ENCODE measurements at regions not wholly inside any gene's neighbourhood (a gene's known extent, or its start where the extent isn't known, plus 50 kb on each side); places are given as distances from the start of the nearest gene placed in this dataset.

DNA sequence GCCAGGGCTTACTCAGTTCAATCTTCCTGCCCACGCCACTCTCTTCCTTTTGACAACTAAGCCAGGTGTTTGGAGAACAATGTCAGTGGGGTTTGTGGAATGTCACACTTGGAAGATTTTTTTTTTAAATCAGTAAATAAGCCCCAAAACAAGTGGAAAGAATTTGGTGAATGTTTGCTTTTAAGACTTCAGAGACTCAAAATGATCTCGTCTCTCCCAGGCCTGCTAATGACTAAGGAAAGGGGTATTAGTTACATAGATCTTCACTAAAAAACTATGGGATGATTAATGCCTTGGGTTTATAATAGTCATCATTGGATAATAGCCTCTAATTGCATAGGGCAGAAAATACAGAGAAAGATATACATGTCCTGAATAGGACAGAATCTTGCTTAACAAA, 166.4 kb downstream of the DMRT2 start:
- 86% methylated on average over 2 of the region's 2 CpGs for whole genome bisulfite sequencing
- Histone ChIP-seq H3K27ac (ENCODE audit: low read depth in 1 of 2, low read length in 2 of 2) (no peak overlapping the region), H3K9ac (ENCODE audit: low read depth in 1 of 2, low read length in 2 of 2) (no peak overlapping the region), H3K9me3 (ENCODE audit: control insufficient read depth in 4 of 4, low read length in 3 of 4) (no peaks in the 10 kb centered on the region), H3K4me3 (ENCODE audit: low read depth in 1 of 3, low read length in 3 of 3) (no peak overlapping the region), H3K27me3 (ENCODE audit: control insufficient read depth in 4 of 4, insufficient read depth in 4 of 4, low read length in 3 of 4) (no peaks in the 10 kb centered on the region), H3K36me3 (ENCODE audit: control insufficient read depth in 4 of 4, insufficient read depth in 3 of 4, low read depth in 1 of 4, low read length in 3 of 4) (no peaks in the 10 kb centered on the region), H3K4me1 (ENCODE audit: control insufficient read depth in 4 of 4, insufficient read depth in 4 of 4, low read length in 3 of 4) (no peaks in the 10 kb centered on the region)
- no peak for DNase-seq (ENCODE audit: low spot score)
- TF ChIP-seq, protein P1, sequence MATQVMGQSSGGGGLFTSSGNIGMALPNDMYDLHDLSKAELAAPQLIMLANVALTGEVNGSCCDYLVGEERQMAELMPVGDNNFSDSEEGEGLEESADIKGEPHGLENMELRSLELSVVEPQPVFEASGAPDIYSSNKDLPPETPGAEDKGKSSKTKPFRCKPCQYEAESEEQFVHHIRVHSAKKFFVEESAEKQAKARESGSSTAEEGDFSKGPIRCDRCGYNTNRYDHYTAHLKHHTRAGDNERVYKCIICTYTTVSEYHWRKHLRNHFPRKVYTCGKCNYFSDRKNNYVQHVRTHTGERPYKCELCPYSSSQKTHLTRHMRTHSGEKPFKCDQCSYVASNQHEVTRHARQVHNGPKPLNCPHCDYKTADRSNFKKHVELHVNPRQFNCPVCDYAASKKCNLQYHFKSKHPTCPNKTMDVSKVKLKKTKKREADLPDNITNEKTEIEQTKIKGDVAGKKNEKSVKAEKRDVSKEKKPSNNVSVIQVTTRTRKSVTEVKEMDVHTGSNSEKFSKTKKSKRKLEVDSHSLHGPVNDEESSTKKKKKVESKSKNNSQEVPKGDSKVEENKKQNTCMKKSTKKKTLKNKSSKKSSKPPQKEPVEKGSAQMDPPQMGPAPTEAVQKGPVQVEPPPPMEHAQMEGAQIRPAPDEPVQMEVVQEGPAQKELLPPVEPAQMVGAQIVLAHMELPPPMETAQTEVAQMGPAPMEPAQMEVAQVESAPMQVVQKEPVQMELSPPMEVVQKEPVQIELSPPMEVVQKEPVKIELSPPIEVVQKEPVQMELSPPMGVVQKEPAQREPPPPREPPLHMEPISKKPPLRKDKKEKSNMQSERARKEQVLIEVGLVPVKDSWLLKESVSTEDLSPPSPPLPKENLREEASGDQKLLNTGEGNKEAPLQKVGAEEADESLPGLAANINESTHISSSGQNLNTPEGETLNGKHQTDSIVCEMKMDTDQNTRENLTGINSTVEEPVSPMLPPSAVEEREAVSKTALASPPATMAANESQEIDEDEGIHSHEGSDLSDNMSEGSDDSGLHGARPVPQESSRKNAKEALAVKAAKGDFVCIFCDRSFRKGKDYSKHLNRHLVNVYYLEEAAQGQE (IDR thresholded peaks at IDR 0.05): no peak
- TF ChIP-seq NR2F2 (IDR thresholded peaks at IDR 0.05): no peak
- no peak for TF ChIP-seq SP1 (IDR thresholded peaks at IDR 0.05)
- no peak for TF ChIP-seq HNF4A (conservative IDR thresholded peaks at IDR 0.05)
- TF ChIP-seq, protein P2, sequence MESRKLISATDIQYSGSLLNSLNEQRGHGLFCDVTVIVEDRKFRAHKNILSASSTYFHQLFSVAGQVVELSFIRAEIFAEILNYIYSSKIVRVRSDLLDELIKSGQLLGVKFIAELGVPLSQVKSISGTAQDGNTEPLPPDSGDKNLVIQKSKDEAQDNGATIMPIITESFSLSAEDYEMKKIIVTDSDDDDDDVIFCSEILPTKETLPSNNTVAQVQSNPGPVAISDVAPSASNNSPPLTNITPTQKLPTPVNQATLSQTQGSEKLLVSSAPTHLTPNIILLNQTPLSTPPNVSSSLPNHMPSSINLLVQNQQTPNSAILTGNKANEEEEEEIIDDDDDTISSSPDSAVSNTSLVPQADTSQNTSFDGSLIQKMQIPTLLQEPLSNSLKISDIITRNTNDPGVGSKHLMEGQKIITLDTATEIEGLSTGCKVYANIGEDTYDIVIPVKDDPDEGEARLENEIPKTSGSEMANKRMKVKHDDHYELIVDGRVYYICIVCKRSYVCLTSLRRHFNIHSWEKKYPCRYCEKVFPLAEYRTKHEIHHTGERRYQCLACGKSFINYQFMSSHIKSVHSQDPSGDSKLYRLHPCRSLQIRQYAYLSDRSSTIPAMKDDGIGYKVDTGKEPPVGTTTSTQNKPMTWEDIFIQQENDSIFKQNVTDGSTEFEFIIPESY (IDR thresholded peaks at IDR 0.05): no peak
- no peak for TF ChIP-seq RXRA (IDR thresholded peaks at IDR 0.05)
- TF ChIP-seq GABPA (IDR thresholded peaks at IDR 0.05 in 1 of 2, conservative IDR thresholded peaks at IDR 0.05 in 1 of 2): no peak

DNA sequence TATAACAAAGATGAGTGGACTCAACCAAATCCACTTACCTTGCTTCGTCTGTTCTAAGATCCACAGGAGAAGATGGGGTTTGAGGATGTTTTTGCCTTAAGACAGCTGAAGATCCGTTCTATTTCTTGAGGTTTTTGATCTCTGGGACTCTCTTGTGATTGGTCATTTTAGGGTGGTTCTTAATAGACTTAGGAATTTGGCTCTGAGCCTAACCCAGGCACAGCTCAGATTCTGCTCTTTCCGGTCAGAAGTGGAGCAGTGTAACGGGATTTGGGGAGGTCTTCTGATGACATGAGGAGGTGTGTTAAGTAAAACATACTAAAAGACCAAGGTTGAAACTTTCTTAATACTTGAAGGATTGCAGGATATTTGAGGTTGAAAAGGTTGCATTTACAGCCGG, 166.9 kb downstream of the DMRT2 start:
- TF ChIP-seq RXRA (IDR thresholded peaks at IDR 0.05): no peak
- no peak overlapping the region for H3K9ac ChIP-seq (ENCODE audit: low read depth in 1 of 2, low read length in 2 of 2)
- H3K4me3 ChIP-seq (ENCODE audit: low read depth in 1 of 3, low read length in 3 of 3): no peak overlapping the region
- no peak overlapping the region for H3K27ac ChIP-seq (ENCODE audit: low read depth in 1 of 2, low read length in 2 of 2)
- no peaks in the 10 kb centered on the region for H3K9me3 ChIP-seq (ENCODE audit: control insufficient read depth in 4 of 4, low read length in 3 of 4)
- H3K27me3 ChIP-seq (ENCODE audit: control insufficient read depth in 4 of 4, insufficient read depth in 4 of 4, low read length in 3 of 4): no peaks in the 10 kb centered on the region
- no peaks in the 10 kb centered on the region for H3K4me1 ChIP-seq (ENCODE audit: control insufficient read depth in 4 of 4, insufficient read depth in 4 of 4, low read length in 3 of 4)
- 84% methylated on average over 5 of the region's 5 CpGs for WGBS
- no peak for DNase-seq (ENCODE audit: low spot score)
- no peaks in the 10 kb centered on the region for H3K36me3 ChIP-seq (ENCODE audit: control insufficient read depth in 4 of 4, insufficient read depth in 3 of 4, low read depth in 1 of 4, low read length in 3 of 4)

GRCh38 chr9:1219284-1219683, 169.1 kb downstream of the DMRT2 start:
- no peaks in the 10 kb centered on the region for H3K4me1 ChIP-seq (ENCODE audit: control insufficient read depth in 4 of 4, insufficient read depth in 4 of 4, low read length in 3 of 4)
- 61% methylated on average over 2 of the region's 2 CpGs for WGBS
- no peak overlapping the region for H3K9ac ChIP-seq (ENCODE audit: low read depth in 1 of 2, low read length in 2 of 2)
- no peaks in the 10 kb centered on the region for H3K27me3 ChIP-seq (ENCODE audit: control insufficient read depth in 4 of 4, insufficient read depth in 4 of 4, low read length in 3 of 4)
- no peaks in the 10 kb centered on the region for H3K36me3 ChIP-seq (ENCODE audit: control insufficient read depth in 4 of 4, insufficient read depth in 3 of 4, low read depth in 1 of 4, low read length in 3 of 4)
- no peak overlapping the region for H3K4me3 ChIP-seq (ENCODE audit: low read depth in 1 of 3, low read length in 3 of 3)
- DNase-seq (ENCODE audit: low spot score): no peak
- no peaks in the 10 kb centered on the region for H3K9me3 ChIP-seq (ENCODE audit: control insufficient read depth in 4 of 4, low read length in 3 of 4)
- H3K27ac ChIP-seq (ENCODE audit: low read depth in 1 of 2, low read length in 2 of 2): no peak overlapping the region
- TF ChIP-seq FOXA2 (IDR thresholded peaks at IDR 0.05): no peak
- TF ChIP-seq, protein P2 (IDR thresholded peaks at IDR 0.05): no peak
- TF ChIP-seq, protein P3, sequence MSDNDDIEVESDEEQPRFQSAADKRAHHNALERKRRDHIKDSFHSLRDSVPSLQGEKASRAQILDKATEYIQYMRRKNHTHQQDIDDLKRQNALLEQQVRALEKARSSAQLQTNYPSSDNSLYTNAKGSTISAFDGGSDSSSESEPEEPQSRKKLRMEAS (IDR thresholded peaks at IDR 0.05): no peak
- TF ChIP-seq EGR1 (IDR thresholded peaks at IDR 0.05; ENCODE audit: low read depth in 2 of 2): no peak
- TF ChIP-seq, protein P4, sequence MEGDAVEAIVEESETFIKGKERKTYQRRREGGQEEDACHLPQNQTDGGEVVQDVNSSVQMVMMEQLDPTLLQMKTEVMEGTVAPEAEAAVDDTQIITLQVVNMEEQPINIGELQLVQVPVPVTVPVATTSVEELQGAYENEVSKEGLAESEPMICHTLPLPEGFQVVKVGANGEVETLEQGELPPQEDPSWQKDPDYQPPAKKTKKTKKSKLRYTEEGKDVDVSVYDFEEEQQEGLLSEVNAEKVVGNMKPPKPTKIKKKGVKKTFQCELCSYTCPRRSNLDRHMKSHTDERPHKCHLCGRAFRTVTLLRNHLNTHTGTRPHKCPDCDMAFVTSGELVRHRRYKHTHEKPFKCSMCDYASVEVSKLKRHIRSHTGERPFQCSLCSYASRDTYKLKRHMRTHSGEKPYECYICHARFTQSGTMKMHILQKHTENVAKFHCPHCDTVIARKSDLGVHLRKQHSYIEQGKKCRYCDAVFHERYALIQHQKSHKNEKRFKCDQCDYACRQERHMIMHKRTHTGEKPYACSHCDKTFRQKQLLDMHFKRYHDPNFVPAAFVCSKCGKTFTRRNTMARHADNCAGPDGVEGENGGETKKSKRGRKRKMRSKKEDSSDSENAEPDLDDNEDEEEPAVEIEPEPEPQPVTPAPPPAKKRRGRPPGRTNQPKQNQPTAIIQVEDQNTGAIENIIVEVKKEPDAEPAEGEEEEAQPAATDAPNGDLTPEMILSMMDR (IDR thresholded peaks at IDR 0.05; ENCODE audit: low read depth, low read length, missing input control): no peak
- no peak for TF ChIP-seq YY1 (IDR thresholded peaks at IDR 0.05)
- no peak for TF ChIP-seq SP1 (IDR thresholded peaks at IDR 0.05)
- TF ChIP-seq NR2F2 (IDR thresholded peaks at IDR 0.05): no peak
- TF ChIP-seq HNF4A (conservative IDR thresholded peaks at IDR 0.05): no peak
- no peak for TF ChIP-seq GABPA (IDR thresholded peaks at IDR 0.05 in 1 of 2, conservative IDR thresholded peaks at IDR 0.05 in 1 of 2)
- TF ChIP-seq, protein P1 (IDR thresholded peaks at IDR 0.05): no peak
- no peak for TF ChIP-seq RXRA (IDR thresholded peaks at IDR 0.05)
- TF ChIP-seq TAF1 (conservative IDR thresholded peaks at IDR 0.05): no peak
- no peak for TF ChIP-seq JUND (IDR thresholded peaks at IDR 0.05)

Measured in liver (tissue), 8 donors.